ENCODE measurements at regions not wholly inside any gene's neighbourhood (a gene's known extent, or its start where the extent isn't known, plus 50 kb on each side); places are given as distances from the start of the nearest gene placed in this dataset.

DNA sequence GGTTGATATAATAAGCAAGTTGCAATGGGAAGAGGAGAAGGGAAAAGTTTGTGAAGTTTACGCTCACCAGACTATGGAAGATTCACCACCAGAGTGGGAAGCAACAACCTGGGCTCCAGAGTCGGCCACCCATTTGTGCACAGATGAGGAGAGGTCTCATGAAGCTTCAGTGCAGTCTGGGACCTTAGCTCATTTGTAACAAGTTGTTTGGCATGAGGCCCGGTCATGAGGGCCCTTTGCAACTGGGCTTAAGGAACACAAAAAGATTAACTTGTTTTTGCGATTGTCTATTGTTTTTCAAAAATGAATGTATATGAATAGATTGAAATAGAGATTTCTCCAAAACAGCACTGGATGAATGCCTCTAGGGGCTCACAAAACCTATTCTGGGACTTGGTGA is 94.2 kb downstream of the ZNF737 start:
- TF ChIP-seq, protein P1, sequence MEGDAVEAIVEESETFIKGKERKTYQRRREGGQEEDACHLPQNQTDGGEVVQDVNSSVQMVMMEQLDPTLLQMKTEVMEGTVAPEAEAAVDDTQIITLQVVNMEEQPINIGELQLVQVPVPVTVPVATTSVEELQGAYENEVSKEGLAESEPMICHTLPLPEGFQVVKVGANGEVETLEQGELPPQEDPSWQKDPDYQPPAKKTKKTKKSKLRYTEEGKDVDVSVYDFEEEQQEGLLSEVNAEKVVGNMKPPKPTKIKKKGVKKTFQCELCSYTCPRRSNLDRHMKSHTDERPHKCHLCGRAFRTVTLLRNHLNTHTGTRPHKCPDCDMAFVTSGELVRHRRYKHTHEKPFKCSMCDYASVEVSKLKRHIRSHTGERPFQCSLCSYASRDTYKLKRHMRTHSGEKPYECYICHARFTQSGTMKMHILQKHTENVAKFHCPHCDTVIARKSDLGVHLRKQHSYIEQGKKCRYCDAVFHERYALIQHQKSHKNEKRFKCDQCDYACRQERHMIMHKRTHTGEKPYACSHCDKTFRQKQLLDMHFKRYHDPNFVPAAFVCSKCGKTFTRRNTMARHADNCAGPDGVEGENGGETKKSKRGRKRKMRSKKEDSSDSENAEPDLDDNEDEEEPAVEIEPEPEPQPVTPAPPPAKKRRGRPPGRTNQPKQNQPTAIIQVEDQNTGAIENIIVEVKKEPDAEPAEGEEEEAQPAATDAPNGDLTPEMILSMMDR (IDR thresholded peaks at IDR 0.05), result no peak
- TF ChIP-seq POLR2A (IDR thresholded peaks at IDR 0.05), result no peak

Data from transverse colon (tissue), 3 donors.